HUES48 (cell line): ENCODE measurements at regions not wholly inside any gene's neighbourhood (a gene's known extent, or its start where the extent isn't known, plus 50 kb on each side); places are given as distances from the start of the nearest gene placed in this dataset.

Experiments
- H3K27ac ChIP-seq: one replicate; pipeline ENCODE4 v1.7.0; 2013; ENCODE audit warnings: low read depth, low read length, inconsistent platforms
- H3K27me3 ChIP-seq: 2 replicates; pipeline ENCODE4 v1.6.1; 2013; ENCODE audit warnings: mild to moderate bottlenecking, low read length; ENCODE audit not compliant: control insufficient read depth, insufficient read depth
- H3K36me3 ChIP-seq: 2 replicates; pipeline ENCODE4 v1.6.1; 2013; ENCODE audit warnings: low read length; ENCODE audit not compliant: control insufficient read depth, insufficient read depth
- H3K4me1 ChIP-seq: 2 replicates; pipeline ENCODE4 v1.6.1; 2013; ENCODE audit warnings: mild to moderate bottlenecking, low read length; ENCODE audit not compliant: control insufficient read depth, insufficient read depth
- H3K4me3 ChIP-seq: 2 replicates; pipeline ENCODE4 v1.5.1; 2013; ENCODE audit warnings: mild to moderate bottlenecking, low read depth, low read length
- H3K9ac ChIP-seq: 2 replicates; pipeline ENCODE4 v1.6.1; 2013; ENCODE audit warnings: mild to moderate bottlenecking, low read depth, low read length, moderate library complexity
- H3K9me3 ChIP-seq: 2 replicates; pipeline ENCODE4 v1.6.1; 2013; ENCODE audit warnings: low read length; ENCODE audit not compliant: control insufficient read depth, insufficient read depth

- peaks cover 21% of the 10 kb centered on the region for H3K4me1 ChIP-seq
- H3K27ac ChIP-seq, result peak overlapping the region; percentile 56
- no peaks in the 10 kb centered on the region for H3K36me3 ChIP-seq
- H3K9me3 ChIP-seq, result no peaks in the 10 kb centered on the region
- H3K4me3 ChIP-seq, result no peak overlapping the region
- no peaks in the 10 kb centered on the region for H3K27me3 ChIP-seq
- no peak overlapping the region for H3K9ac ChIP-seq
These were observed 191.9 kb upstream of the TSC22D2 start for GRCh38 chr3:150216041-150216811.

DNA sequence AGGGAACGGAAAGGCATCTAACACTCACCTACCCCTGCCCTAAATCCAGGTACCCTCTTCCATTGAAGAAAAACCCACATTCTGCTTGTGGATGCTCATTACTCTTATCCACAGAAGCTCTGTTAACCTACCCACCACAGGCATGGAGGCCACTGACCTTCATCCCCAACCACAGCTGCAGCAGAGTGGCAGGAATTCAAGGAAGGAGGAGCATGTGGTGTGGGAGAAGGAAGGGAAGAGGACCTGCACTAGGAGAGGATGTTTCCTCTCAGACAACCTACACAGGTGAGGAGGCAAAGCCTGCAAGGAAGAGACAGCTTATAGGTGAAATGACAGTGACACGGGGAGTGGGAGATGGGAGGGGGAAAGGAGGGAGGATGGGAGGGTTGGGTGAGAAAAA is 192.5 kb upstream of the TSC22D2 start:
- Histone ChIP-seq H3K4me3 (no peak overlapping the region), H3K27ac (no peak overlapping the region), H3K36me3 (no peaks in the 10 kb centered on the region), H3K9ac (no peak overlapping the region), H3K4me1 (peaks cover 21% of the 10 kb centered on the region), H3K27me3 (no peaks in the 10 kb centered on the region), H3K9me3 (no peaks in the 10 kb centered on the region)

DNA sequence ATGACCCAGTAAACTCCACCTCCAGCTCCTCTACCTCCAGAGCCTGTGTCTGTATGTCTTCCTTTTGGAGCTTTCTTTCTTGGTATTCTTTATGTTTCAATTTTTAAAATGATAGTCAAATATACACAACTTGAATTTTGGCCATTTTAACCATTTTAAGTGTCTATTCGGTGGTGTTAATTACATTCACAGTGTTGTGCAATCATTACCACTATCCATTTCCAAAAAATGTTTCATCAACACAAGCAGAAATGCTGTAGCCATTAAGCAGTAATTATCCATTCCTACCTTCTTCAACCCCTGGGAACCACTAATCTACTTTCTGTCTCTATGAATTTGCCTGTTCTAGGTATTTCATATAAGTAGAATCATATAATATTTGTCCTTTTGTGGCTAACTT is 194.5 kb upstream of the TSC22D2 start:
- Histone ChIP-seq H3K9ac (no peak overlapping the region), H3K27me3 (no peaks in the 10 kb centered on the region), H3K4me1 (peaks cover 26% of the 10 kb centered on the region), H3K4me3 (no peak overlapping the region), H3K27ac (no peak overlapping the region), H3K9me3 (no peaks in the 10 kb centered on the region), H3K36me3 (no peaks in the 10 kb centered on the region)

GRCh38 chr3:150210461-150211110 is 197.5 kb upstream of the TSC22D2 start:
- H3K36me3 ChIP-seq, result no peaks in the 10 kb centered on the region
- peaks cover 13% of the 10 kb centered on the region for H3K4me1 ChIP-seq
- H3K4me3 ChIP-seq, result no peak overlapping the region
- no peaks in the 10 kb centered on the region for H3K9me3 ChIP-seq
- no peaks in the 10 kb centered on the region for H3K27me3 ChIP-seq
- no peak overlapping the region for H3K9ac ChIP-seq
- H3K27ac ChIP-seq, result peak overlapping the region; percentile 72

- H3K36me3 ChIP-seq, result no peaks in the 10 kb centered on the region
These were observed 204.8 kb upstream of the TSC22D2 start for GRCh38 chr3:150203273-150203672.

GRCh38 chr3:150202711-150203110 is 205.4 kb upstream of the TSC22D2 start:
- Histone ChIP-seq H3K4me3 (no peak overlapping the region), H3K9ac (no peak overlapping the region), H3K27me3 (no peaks in the 10 kb centered on the region; the same call in 1 of the 2 replicates), H3K36me3 (no peaks in the 10 kb centered on the region), H3K4me1 (peaks cover 33% of the 10 kb centered on the region), H3K27ac (peak overlapping the region; percentile 43), H3K9me3 (no peaks in the 10 kb centered on the region)

More at GRCh38 chr3:150203273-150203672, 204.8 kb upstream of the TSC22D2 start:
- Histone ChIP-seq H3K9me3 (no peaks in the 10 kb centered on the region), H3K9ac (no peak overlapping the region), H3K27me3 (no peaks in the 10 kb centered on the region; the same call in 1 of the 2 replicates), H3K27ac (peak overlapping the region; percentile 43), H3K4me1 (peaks cover 28% of the 10 kb centered on the region), H3K4me3 (no peak overlapping the region)

DNA sequence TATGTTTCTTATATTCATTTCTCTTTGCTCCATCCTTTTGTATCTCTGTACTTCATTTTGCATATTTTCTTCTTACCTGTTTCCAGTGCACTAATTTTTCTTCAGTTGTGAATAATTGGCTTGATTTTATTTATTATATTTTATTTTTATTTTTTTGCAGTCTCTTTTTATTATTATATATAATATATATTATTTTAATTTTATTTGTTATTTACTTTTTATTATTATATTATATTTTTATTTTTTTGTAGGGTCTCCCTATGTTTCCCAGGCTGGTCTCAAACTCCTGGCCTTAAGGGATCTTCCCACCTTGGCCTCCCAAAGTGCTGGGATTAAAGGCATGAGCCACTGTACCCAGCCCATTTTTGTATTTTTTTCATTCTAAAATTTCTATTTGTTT is 213.1 kb upstream of the TSC22D2 start:
- no peaks in the 10 kb centered on the region for H3K27me3 ChIP-seq
- H3K27ac ChIP-seq, result no peak overlapping the region
- H3K4me1 ChIP-seq, result peaks cover 28% of the 10 kb centered on the region
- no peak overlapping the region for H3K4me3 ChIP-seq
- no peak overlapping the region for H3K9ac ChIP-seq
- no peaks in the 10 kb centered on the region for H3K9me3 ChIP-seq
- H3K36me3 ChIP-seq, result no peaks in the 10 kb centered on the region

GRCh38 chr3:150194513-150194912 is 213.6 kb upstream of the TSC22D2 start:
- H3K9me3 ChIP-seq, result no peaks in the 10 kb centered on the region
- peaks cover 24% of the 10 kb centered on the region for H3K4me1 ChIP-seq
- no peak overlapping the region for H3K9ac ChIP-seq
- no peaks in the 10 kb centered on the region for H3K36me3 ChIP-seq
- no peak overlapping the region for H3K4me3 ChIP-seq
- H3K27ac ChIP-seq, result no peak overlapping the region
- no peaks in the 10 kb centered on the region for H3K27me3 ChIP-seq

GRCh38 chr3:150184426-150185071 is 213.9 kb upstream of the PFN2 start:
- Histone ChIP-seq H3K4me3 (peak overlapping the region; percentile 61; the same call in 1 of the 2 replicates), H3K9ac (no peak overlapping the region)

DNA sequence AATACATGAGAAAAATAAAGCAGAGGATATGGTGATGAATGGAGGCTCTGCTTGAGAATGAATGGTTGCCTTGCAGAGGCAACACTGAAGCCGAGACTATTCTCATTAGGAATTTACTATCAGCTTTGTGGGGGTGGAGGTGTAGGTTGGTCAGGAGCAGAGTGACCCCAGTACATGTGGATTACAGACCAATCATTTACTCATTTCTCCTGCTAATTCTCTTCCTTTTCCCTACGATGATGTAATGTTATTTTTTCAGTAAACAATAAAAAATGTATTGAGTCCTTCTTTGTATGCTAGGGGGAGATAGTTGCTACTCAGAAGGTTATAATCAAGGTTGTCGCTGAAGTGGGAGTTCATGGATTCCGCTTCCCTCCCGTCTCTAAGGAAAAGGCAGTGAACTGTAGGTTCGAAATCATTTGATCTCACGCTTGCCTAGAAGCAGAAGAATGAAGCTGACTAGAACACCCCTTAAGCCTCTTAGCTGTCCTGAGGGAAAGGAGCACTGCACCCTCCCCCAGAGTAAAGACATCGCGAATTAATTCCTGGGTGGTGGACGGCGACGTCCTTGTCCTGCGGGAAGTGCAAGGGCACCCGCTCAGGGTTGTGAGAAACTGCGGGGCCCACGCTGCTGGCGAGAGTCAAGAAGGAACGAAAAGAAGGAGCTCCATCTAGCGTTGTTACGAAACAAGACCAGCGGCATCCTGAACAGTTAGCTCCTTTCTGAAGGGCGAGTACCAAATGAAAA is 213.2 kb upstream of the PFN2 start:
- Histone ChIP-seq H3K36me3 (no peaks in the 10 kb centered on the region), H3K4me3 (peak overlapping the region; percentile 61), H3K9me3 (0 out of 2 replicates have a peak, but pooled peaks cover 3% of the 10 kb centered on the region), H3K9ac (0 out of 2 replicates have a peak overlapping the region, but pooled peaks have one; percentile 10), H3K4me1 (peaks cover 12% of the 10 kb centered on the region; the same call in 1 of the 2 replicates), H3K27me3 (peaks cover 9% of the 10 kb centered on the region), H3K27ac (no peak overlapping the region)

More at GRCh38 chr3:150184426-150185071, 213.9 kb upstream of the PFN2 start:
- Histone ChIP-seq H3K27me3 (peaks cover 9% of the 10 kb centered on the region), H3K9me3 (0 out of 2 replicates have a peak, but pooled peaks cover 3% of the 10 kb centered on the region), H3K4me1 (peaks cover 12% of the 10 kb centered on the region; the same call in 1 of the 2 replicates), H3K27ac (no peak overlapping the region), H3K36me3 (no peaks in the 10 kb centered on the region)
